K562 (cell line): ENCODE measurements at regions not wholly inside any gene's neighbourhood (a gene's known extent, or its start where the extent isn't known, plus 50 kb on each side); places are given as distances from the start of the nearest gene placed in this dataset.
A peak's percentile ranks its signal among the peaks of the same experiment; 100 is the strongest.

Experiments
- DLX4 ChIP-seq: fragments of 250-450 bp; sonication (Bioruptor Pico); IDR thresholded peaks from 2 replicates; pipeline ENCODE4 v1.6.1; 2021; ENCODE audit warnings: mild to moderate bottlenecking
- FOXA1 ChIP-seq: fragments of 450-650 bp; IDR thresholded peaks from 2 replicates; pipeline ENCODE4 v1.6.1; 2016; ENCODE audit warnings: mild to moderate bottlenecking, borderline replicate concordance
- FOXA3 ChIP-seq, 2 experiments: fragments of 450-650 bp in 1 of 2; sonication (generic) in 1 of 2; formaldehyde crosslinking; IDR thresholded peaks in 1 of 2; conservative IDR thresholded peaks in 1 of 2; 2 replicates each; pipeline versions ENCODE4 v1.4.0 to v1.8.0; 2020 to 2022; ENCODE audit warnings: mild to moderate bottlenecking in 2 of 2, missing genetic modification reagents in 1 of 2
- GABPB1 ChIP-seq: sonication (generic); formaldehyde crosslinking; IDR thresholded peaks from 2 replicates; pipeline ENCODE4 v1.8.0; 2022; ENCODE audit warnings: mild to moderate bottlenecking, missing genetic modification reagents
- ID3 ChIP-seq, 2 experiments: fragments of 250-450 bp in 1 of 2; fragments of 450-650 bp in 1 of 2; sonication (Bioruptor Pico) in 1 of 2; IDR thresholded peaks; 2 replicates each; pipeline versions ENCODE4 v1.6.1 to v1.8.0; 2016 to 2021; ENCODE audit warnings: mild to moderate bottlenecking in 2 of 2, moderate library complexity in 2 of 2, missing compliant biosample characterization in 1 of 2, missing genetic modification characterization in 1 of 2
- JUN ChIP-seq, 2 experiments: sonication (generic) in 1 of 2; formaldehyde crosslinking in 1 of 2; IDR thresholded peaks; 2 replicates each; pipeline versions ENCODE4 v1.6.1 to v1.8.0; 2012 to 2022; ENCODE audit warnings: borderline replicate concordance in 2 of 2, mild to moderate bottlenecking in 2 of 2, improper control_type of control experiment in 1 of 2, low read depth in 1 of 2, low read length in 1 of 2, missing genetic modification reagents in 1 of 2
- KHSRP ChIP-seq: fragments of 450-650 bp; IDR thresholded peaks from 2 replicates; pipeline ENCODE4 v1.6.1; 2017
- LCOR ChIP-seq: sonication (generic); formaldehyde crosslinking; IDR thresholded peaks from 2 replicates; pipeline ENCODE4 v1.8.0; 2022; ENCODE audit warnings: mild to moderate bottlenecking, missing genetic modification reagents
- MCM5 ChIP-seq: fragments of 450-650 bp; IDR thresholded peaks from 2 replicates; pipeline ENCODE4 v1.6.1; 2016; ENCODE audit warnings: low read depth
- MECOM ChIP-seq: fragments of 250-450 bp; sonication (Bioruptor Pico); IDR thresholded peaks from 2 replicates; pipeline ENCODE4 v1.8.0; 2022; ENCODE audit warnings: inconsistent platforms
- NFYB ChIP-seq: IDR thresholded peaks from 2 replicates; pipeline ENCODE4 v1.6.1; 2011; ENCODE audit warnings: mild to moderate bottlenecking, moderate library complexity; ENCODE audit not compliant: insufficient read length; ENCODE audit errors: extremely low read depth
- NR0B1 ChIP-seq: fragments of 450-650 bp; IDR thresholded peaks from one replicate; pipeline ENCODE4 v1.6.1; 2018; ENCODE audit warnings: mild to moderate bottlenecking, moderate library complexity; ENCODE audit not compliant: partially characterized antibody
- NR2C1 ChIP-seq, 2 experiments: fragments of 450-650 bp; IDR thresholded peaks; 2 replicates each; pipeline ENCODE4 v1.6.1; 2017; ENCODE audit warnings: mild to moderate bottlenecking in 2 of 2, antibody characterized with exemption in 1 of 2, inconsistent platforms in 1 of 2, missing compliant biosample characterization in 1 of 2, missing genetic modification characterization in 1 of 2
- PHTF2 ChIP-seq: fragments of 250-450 bp; sonication (Bioruptor Pico); IDR thresholded peaks from 2 replicates; pipeline ENCODE4 v1.5.0; 2021; ENCODE audit warnings: mild to moderate bottlenecking
- POU5F1 ChIP-seq: fragments of 150-350 bp; IDR thresholded peaks from 2 replicates; pipeline ENCODE4 v1.6.1; 2014; ENCODE audit warnings: borderline replicate concordance, low read length, low read depth, mild to moderate bottlenecking; ENCODE audit not compliant: partially characterized antibody
- RBM15 ChIP-seq: fragments of 200-400 bp; formaldehyde crosslinking; IDR thresholded peaks from 2 replicates; pipeline ENCODE4 v1.6.1; 2018; ENCODE audit warnings: mild to moderate bottlenecking, low read length, moderate library complexity; ENCODE audit not compliant: insufficient read depth
- TAF9B ChIP-seq: fragments of 450-650 bp; IDR thresholded peaks from 2 replicates; pipeline ENCODE4 v1.6.1; 2018; ENCODE audit warnings: mild to moderate bottlenecking; ENCODE audit not compliant: partially characterized antibody
- TFAP4 ChIP-seq: sonication (generic); formaldehyde crosslinking; IDR thresholded peaks from 2 replicates; pipeline ENCODE4 v1.8.0; 2022; ENCODE audit warnings: missing genetic modification reagents, mild to moderate bottlenecking, moderate library complexity, borderline replicate concordance
- TFE3 ChIP-seq: fragments of 450-650 bp; formaldehyde crosslinking; IDR thresholded peaks from 2 replicates; pipeline ENCODE4 v1.4.0; 2020; ENCODE audit warnings: mild to moderate bottlenecking, mixed read lengths
- ZNF184 ChIP-seq: sonication (generic); formaldehyde crosslinking; IDR thresholded peaks from 2 replicates; pipeline ENCODE4 v1.5.0; 2020; ENCODE audit warnings: missing genetic modification reagents

- no peak for TF ChIP-seq JUN (IDR thresholded peaks at IDR 0.05; ENCODE audit: borderline replicate concordance, low read depth, low read length)
- TF ChIP-seq JUN (CRISPR knock-in tag; IDR thresholded peaks at IDR 0.05; ENCODE audit: borderline replicate concordance): 0 out of 2 replicates have a peak, but pooled peaks have one; percentile 43
- no peak for TF ChIP-seq NR2C1 (IDR thresholded peaks at IDR 0.05)
- TF ChIP-seq NR2C1 (tag; IDR thresholded peaks at IDR 0.05): no peak
- peak in 1 of 2 experiments; percentile 76; a peak in 2 of 4 replicates for TF ChIP-seq FOXA3 (CRISPR knock-in tag; conservative IDR thresholded peaks at IDR 0.05 in 1 of 2, IDR thresholded peaks at IDR 0.05 in 1 of 2)
- no peak for TF ChIP-seq POU5F1
- TF ChIP-seq FOXA1: no peak
- TF ChIP-seq DLX4 (CRISPR knock-in tag): no peak
- TF ChIP-seq RBM15: no peak
- no peak for TF ChIP-seq GABPB1 (CRISPR knock-in tag)
- no peak for TF ChIP-seq TAF9B
- no peak for TF ChIP-seq ID3 (CRISPR knock-in tag; IDR thresholded peaks at IDR 0.05)
- no peak for TF ChIP-seq ID3 (tag; IDR thresholded peaks at IDR 0.05)
- TF ChIP-seq MCM5: no peak
- TF ChIP-seq MECOM (CRISPR knock-in tag): no peak
- TF ChIP-seq PHTF2 (CRISPR knock-in tag): no peak
- 0 out of 2 replicates have a peak, but pooled peaks have one; percentile 42 for TF ChIP-seq ZNF184 (CRISPR knock-in tag)
- TF ChIP-seq LCOR (CRISPR knock-in tag): no peak
- no peak for TF ChIP-seq KHSRP
- no peak for TF ChIP-seq NR0B1
- no peak for TF ChIP-seq TFAP4 (CRISPR knock-in tag)
- no peak for TF ChIP-seq TFE3 (CRISPR knock-in tag)
- no peak for TF ChIP-seq NFYB
Measured at GRCh38 chr22:22040472-22040871, 57.9 kb upstream of the TOP3B start (continued).
